ENCODE measurements at regions not wholly inside any gene's neighbourhood (a gene's known extent, or its start where the extent isn't known, plus 50 kb on each side); places are given as distances from the start of the nearest gene placed in this dataset.

GRCh38 chr1:201649761-201650622 is 111.1 kb downstream of the NAV1 start:
- TF ChIP-seq CTCF (IDR thresholded peaks at IDR 0.05): peak in 1 of 6 experiments; percentile 11
- no peak for TF ChIP-seq POLR2A (IDR thresholded peaks at IDR 0.05)
